Suprapubic skin (tissue), 3 donors: ENCODE measurements at regions not wholly inside any gene's neighbourhood (a gene's known extent, or its start where the extent isn't known, plus 50 kb on each side); places are given as distances from the start of the nearest gene placed in this dataset.

Experiments used
- CTCF ChIP-seq, 2 donors: fragments of 200-600 bp in 1 of 2; fragments of 450-650 bp in 1 of 2; sonication (generic) in 1 of 2; IDR thresholded peaks; one replicate each; pipeline ENCODE4 v1.5.1; 2016 to 2019; ENCODE audit warnings: antibody characterized with exemption in 2 of 2, mild to moderate bottlenecking in 1 of 2, moderate library complexity in 1 of 2
- POLR2A ChIP-seq, 2 donors: fragments of 450-650 bp; IDR thresholded peaks; one replicate each; pipeline ENCODE4 v1.6.1; 2017; ENCODE audit warnings: antibody characterized with exemption in 2 of 2, mild to moderate bottlenecking in 2 of 2, moderate library complexity in 2 of 2

GRCh38 chr6:9131201-9131600, 695.9 kb upstream of the SLC35B3 start:
- TF ChIP-seq CTCF (IDR thresholded peaks at IDR 0.05) (no peak), POLR2A (IDR thresholded peaks at IDR 0.05) (no peak)
